Activated CD4-positive, alpha-beta T cell treated with anti-CD3 and anti-CD28 coated beads for 36 hours (primary cell): ENCODE measurements at regions not wholly inside any gene's neighbourhood (a gene's known extent, or its start where the extent isn't known, plus 50 kb on each side); places are given as distances from the start of the nearest gene placed in this dataset.

Experiments
- ATAC-seq: fragments of 200-7000 bp; cut with Tn5 transposase; one replicate; pipeline ENCODE4 v1.10.0; 2021; ENCODE audit warnings: mild to moderate bottlenecking, moderate library complexity
- CTCF ChIA-PET: fragments of 350-600 bp; sonication (Branson Sonifier 250); formaldehyde crosslinking; loops from one replicate; lab custom pipeline; 2021; ENCODE audit warnings: antibody characterized with exemption; lab: Charles Lee
- POLR2A ChIA-PET: fragments of 350-600 bp; sonication (Branson Sonifier 250); formaldehyde crosslinking; loops from one replicate; lab custom pipeline; 2021; ENCODE audit warnings: antibody characterized with exemption, inconsistent platforms; lab: Charles Lee
- DNase-seq: peaks from one replicate; pipeline ENCODE4 v3.0.0-alpha.2; 2020
- H3K27ac Mint-ChIP-seq: one replicate; pipeline ENCODE4 v1.8.0; 2021; ENCODE audit warnings: mixed read lengths
- H3K27me3 Mint-ChIP-seq: one replicate; pipeline ENCODE4 v1.8.0; 2021; ENCODE audit warnings: mixed read lengths
- H3K36me3 Mint-ChIP-seq: one replicate; pipeline ENCODE4 v1.8.0; 2021; ENCODE audit warnings: low read depth, mixed read lengths
- H3K4me1 Mint-ChIP-seq: one replicate; pipeline ENCODE4 v1.8.0; 2021; ENCODE audit warnings: mixed read lengths
- H3K4me3 Mint-ChIP-seq: one replicate; pipeline ENCODE4 v1.8.0; 2021; ENCODE audit warnings: mild to moderate bottlenecking, moderate library complexity, mixed read lengths
- H3K9me3 Mint-ChIP-seq: one replicate; pipeline ENCODE4 v1.8.0; 2021; ENCODE audit warnings: low read depth, mixed read lengths
- intact Hi-C, 2 experiments: fragments of 100-400 bp; cut with DNase I in 1 of 2; cut with micrococcal nuclease in 1 of 2; formaldehyde crosslinking; loops; one replicate each; pipeline versions ENCODE4 v1.14.2 to v1.15.1; 2022 to 2024; cut with DNase I, micrococcal nuclease

- intact Hi-C loops = no loop called here
Measured at GRCh38 chr1:22315315-22316078, 136.2 kb upstream of the ZBTB40 start.

GRCh38 chr1:22317231-22317919, 134.3 kb upstream of the ZBTB40 start:
- no peaks in the 10 kb centered on the region for H3K9me3 Mint-ChIP-seq
- peaks cover 13% of the 10 kb centered on the region for H3K27me3 Mint-ChIP-seq
- no peaks in the 10 kb centered on the region for H3K4me1 Mint-ChIP-seq
- CTCF ChIA-PET = interaction anchor here (0.6 to 0.9 kb wide), 3 partner anchors 9 to 506 kb away, joined by 3 read pairs; no protein-coding TSS in a partner anchor
- POLR2A ChIA-PET = no interaction called here
- no peak overlapping the region for H3K27ac Mint-ChIP-seq
- intact Hi-C loops = no loop called here
- H3K4me3 Mint-ChIP-seq = no peak overlapping the region
- no peaks in the 10 kb centered on the region for H3K36me3 Mint-ChIP-seq
- ATAC-seq = no peak
- DNase-seq = peak; percentile 48

More at GRCh38 chr1:22315315-22316078, 136.2 kb upstream of the ZBTB40 start:
- peaks cover 17% of the 10 kb centered on the region for H3K27me3 Mint-ChIP-seq
- no peak for ATAC-seq
- H3K4me1 Mint-ChIP-seq = no peaks in the 10 kb centered on the region
- H3K27ac Mint-ChIP-seq = no peak overlapping the region
- CTCF ChIA-PET = no interaction called here
- no peak for DNase-seq
- H3K36me3 Mint-ChIP-seq = no peaks in the 10 kb centered on the region
- H3K4me3 Mint-ChIP-seq = no peak overlapping the region
- POLR2A ChIA-PET = no interaction called here
- H3K9me3 Mint-ChIP-seq = no peaks in the 10 kb centered on the region

DNA sequence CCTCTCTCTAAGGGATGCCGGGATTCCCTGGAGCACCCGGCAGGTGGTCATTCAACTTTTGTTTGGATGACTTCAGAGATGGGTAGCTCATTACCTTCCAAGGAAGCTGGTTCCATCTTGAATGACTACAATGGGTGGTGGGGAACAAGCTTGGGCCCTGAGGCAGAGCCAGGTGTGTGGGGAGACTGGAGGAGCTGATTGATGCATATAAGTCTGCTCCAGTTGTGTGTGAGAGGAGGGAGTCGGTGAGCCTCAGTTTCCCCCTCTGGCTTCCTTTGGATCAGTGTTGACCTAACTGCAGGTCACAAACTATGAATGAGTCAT, 133.8 kb upstream of the ZBTB40 start:
- intact Hi-C loops = no loop called here
- Mint-ChIP-seq H3K36me3 (no peaks in the 10 kb centered on the region), H3K9me3 (no peaks in the 10 kb centered on the region), H3K4me3 (no peak overlapping the region), H3K4me1 (no peaks in the 10 kb centered on the region), H3K27ac (no peak overlapping the region), H3K27me3 (peaks cover 13% of the 10 kb centered on the region)
- DNase-seq = no peak
- CTCF ChIA-PET = interaction anchor here (0.6 to 0.8 kb wide), 2 partner anchors 10 to 506 kb away, joined by 3 read pairs; no protein-coding TSS in a partner anchor
- no peak for ATAC-seq
- POLR2A ChIA-PET = no interaction called here

- Mint-ChIP-seq H3K9me3 (no peaks in the 10 kb centered on the region), H3K27ac (no peak overlapping the region), H3K36me3 (no peaks in the 10 kb centered on the region), H3K4me3 (no peak overlapping the region), H3K4me1 (no peaks in the 10 kb centered on the region), H3K27me3 (peaks cover 13% of the 10 kb centered on the region)
- ChIA-PET POLR2A (no interaction called here), CTCF (interaction anchor here (0.8 kb wide), 1 partner anchor 10 kb away, joined by 3 read pairs; no protein-coding TSS in a partner anchor)
- ATAC-seq (no peak), DNase-seq (no peak)
- intact Hi-C loops = no loop called here
Measured at GRCh38 chr1:22318279-22318981, 133.2 kb upstream of the ZBTB40 start.

GRCh38 chr1:22319608-22320007, 132.0 kb upstream of the ZBTB40 start:
- H3K4me1 Mint-ChIP-seq = no peaks in the 10 kb centered on the region
- no peak for ATAC-seq
- no peak overlapping the region for H3K27ac Mint-ChIP-seq
- H3K27me3 Mint-ChIP-seq = peaks cover 9% of the 10 kb centered on the region
- no peaks in the 10 kb centered on the region for H3K36me3 Mint-ChIP-seq
- no peaks in the 10 kb centered on the region for H3K9me3 Mint-ChIP-seq
- POLR2A ChIA-PET = no interaction called here
- DNase-seq = no peak
- no peak overlapping the region for H3K4me3 Mint-ChIP-seq
- intact Hi-C loops = no loop called here
- CTCF ChIA-PET = no interaction called here

DNA sequence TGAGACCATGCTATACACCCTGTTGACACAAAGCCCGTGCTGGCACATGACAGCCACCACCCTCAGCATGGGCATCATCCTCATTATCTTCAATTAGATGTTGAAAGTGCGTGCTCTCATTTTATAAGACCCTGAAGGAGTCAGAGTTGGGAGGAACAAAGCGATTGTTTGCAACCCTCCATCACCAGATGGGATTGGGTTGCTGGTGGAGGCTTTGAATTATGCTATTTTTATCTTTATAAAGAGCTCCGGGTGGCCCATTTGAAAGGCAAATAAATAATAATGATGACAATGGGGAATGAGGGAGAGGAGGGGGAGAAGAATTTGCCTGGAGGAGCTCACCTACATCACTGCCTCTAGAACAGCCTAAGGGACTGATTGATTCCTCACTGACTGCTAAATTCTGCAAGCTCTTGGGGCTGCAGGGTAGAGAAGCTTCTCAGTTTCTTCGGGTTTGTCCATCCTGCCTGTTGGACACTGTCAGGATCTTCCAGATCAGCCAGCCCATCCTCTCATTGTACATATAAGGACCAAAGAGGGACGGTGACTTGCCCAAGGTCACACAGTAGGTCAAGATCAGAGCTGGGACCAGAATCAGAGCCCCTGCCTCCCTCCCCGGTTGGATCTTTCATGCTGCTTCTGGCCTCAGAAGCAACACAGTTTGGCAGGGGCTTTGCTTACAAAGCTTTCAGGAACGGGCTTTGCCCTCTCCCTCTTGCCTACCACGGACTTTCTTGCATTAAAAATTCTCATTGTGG, 130.9 kb upstream of the ZBTB40 start:
- CTCF ChIA-PET = interaction anchor here (0.5 kb wide), 1 partner anchor 933 kb away, joined by 4 read pairs; no protein-coding TSS in a partner anchor

GRCh38 chr1:22321917-22322316, 129.7 kb upstream of the ZBTB40 start:
- H3K27ac Mint-ChIP-seq = no peak overlapping the region
- CTCF ChIA-PET = interaction anchor here (0.5 to 0.7 kb wide), 2 partner anchors 206 to 599 kb away, joined by 3 read pairs; no protein-coding TSS in a partner anchor
- no peaks in the 10 kb centered on the region for H3K9me3 Mint-ChIP-seq
- no peak overlapping the region for H3K4me3 Mint-ChIP-seq
- POLR2A ChIA-PET = no interaction called here
- DNase-seq = no peak
- no peak for ATAC-seq
- H3K36me3 Mint-ChIP-seq = no peaks in the 10 kb centered on the region
- intact Hi-C loops = no loop called here
- H3K27me3 Mint-ChIP-seq = peaks cover 8% of the 10 kb centered on the region
- H3K4me1 Mint-ChIP-seq = no peaks in the 10 kb centered on the region

More for the DNA sequence above, 130.9 kb upstream of the ZBTB40 start:
- intact Hi-C loops = no loop called here
- H3K27me3 Mint-ChIP-seq = peaks cover 8% of the 10 kb centered on the region
- DNase-seq (no peak), ATAC-seq (no peak)
- H3K27ac Mint-ChIP-seq = no peak overlapping the region
- H3K36me3 Mint-ChIP-seq = no peaks in the 10 kb centered on the region
- H3K4me3 Mint-ChIP-seq = no peak overlapping the region
- H3K9me3 Mint-ChIP-seq = no peaks in the 10 kb centered on the region
- no peaks in the 10 kb centered on the region for H3K4me1 Mint-ChIP-seq
- POLR2A ChIA-PET = no interaction called here

GRCh38 chr1:22323141-22323845, 128.4 kb upstream of the ZBTB40 start:
- Mint-ChIP-seq H3K9me3 (no peaks in the 10 kb centered on the region), H3K4me1 (no peaks in the 10 kb centered on the region), H3K36me3 (no peaks in the 10 kb centered on the region), H3K4me3 (no peak overlapping the region), H3K27me3 (peaks cover 4% of the 10 kb centered on the region), H3K27ac (no peak overlapping the region)
- no peak for ATAC-seq
- DNase-seq = no peak
- intact Hi-C loops = no loop called here
- CTCF ChIA-PET = interaction anchor here (0.8 kb wide), 1 partner anchor 10 kb away, joined by 3 read pairs; no protein-coding TSS in a partner anchor
- POLR2A ChIA-PET = no interaction called here

DNA sequence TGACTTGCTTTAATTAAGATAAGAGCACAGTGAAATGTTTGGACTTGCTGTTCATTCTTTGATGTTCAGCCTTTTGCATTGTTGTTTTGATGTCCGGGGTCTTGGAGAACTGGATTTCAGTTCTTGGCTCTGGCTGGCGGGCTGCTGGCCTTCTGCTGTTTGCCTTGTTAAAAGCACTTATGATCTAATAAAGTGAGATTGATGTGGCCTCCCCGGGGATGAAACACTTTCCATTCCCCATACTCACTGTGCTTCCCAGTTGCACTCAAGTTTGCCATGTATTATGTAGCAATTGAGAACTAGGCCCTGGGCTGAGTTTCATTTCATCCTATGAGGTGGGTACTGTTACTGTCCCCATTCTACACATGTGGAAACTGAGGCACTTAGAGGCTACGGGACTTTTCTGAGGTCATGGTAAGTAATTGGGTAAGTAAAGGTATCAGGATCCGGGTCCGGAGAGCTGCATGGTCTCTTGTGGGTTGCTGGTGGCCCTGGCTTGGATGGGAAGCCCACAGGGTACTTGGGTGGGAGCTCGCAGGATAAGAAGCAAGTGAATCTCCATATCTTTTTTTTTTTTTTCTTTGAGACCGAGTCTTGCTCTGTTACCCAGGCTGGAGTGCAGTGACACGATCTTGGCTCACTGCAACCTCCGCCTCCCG, 127.7 kb upstream of the ZBTB40 start:
- H3K27me3 Mint-ChIP-seq = peaks cover 3% of the 10 kb centered on the region
- ChIA-PET CTCF (interaction anchor here (0.8 kb wide), 1 partner anchor 11 kb away, joined by 3 read pairs; no protein-coding TSS in a partner anchor), POLR2A (no interaction called here)
- H3K4me1 Mint-ChIP-seq = no peaks in the 10 kb centered on the region
- DNase-seq = no peak
- no peak overlapping the region for H3K27ac Mint-ChIP-seq
- intact Hi-C loops = no loop called here
- ATAC-seq = no peak
- H3K36me3 Mint-ChIP-seq = no peaks in the 10 kb centered on the region
- H3K9me3 Mint-ChIP-seq = no peaks in the 10 kb centered on the region
- no peak overlapping the region for H3K4me3 Mint-ChIP-seq
